Ishikawa (cell line): ENCODE measurements at regions not wholly inside any gene's neighbourhood (a gene's known extent, or its start where the extent isn't known, plus 50 kb on each side); places are given as distances from the start of the nearest gene placed in this dataset.

Experiments
- CEBPB ChIP-seq: IDR thresholded peaks from 2 replicates; pipeline ENCODE4 v1.6.1; 2012
- CREB1 ChIP-seq: IDR thresholded peaks from 2 replicates; pipeline ENCODE4 v1.6.1; 2012; ENCODE audit warnings: low read depth
- EGR1 ChIP-seq: IDR thresholded peaks from 2 replicates; pipeline ENCODE4 v1.6.1; 2012
- EP300 ChIP-seq: IDR thresholded peaks from 2 replicates; pipeline ENCODE4 v1.6.1; 2012; ENCODE audit warnings: borderline replicate concordance
- NFIC ChIP-seq: IDR thresholded peaks from 2 replicates; pipeline ENCODE4 v1.6.1; 2012
- RAD21 ChIP-seq: IDR thresholded peaks from 2 replicates; pipeline ENCODE4 v1.6.1; 2012; ENCODE audit warnings: low read depth
- TAF1 ChIP-seq: IDR thresholded peaks from 2 replicates; pipeline ENCODE4 v1.6.1; 2012; ENCODE audit warnings: low read depth, mild to moderate bottlenecking
- TCF12 ChIP-seq: IDR thresholded peaks from 2 replicates; pipeline ENCODE4 v1.6.1; 2012; ENCODE audit warnings: low read depth
- TEAD4 ChIP-seq: IDR thresholded peaks from 2 replicates; pipeline ENCODE4 v1.6.1; 2012
- YY1 ChIP-seq: IDR thresholded peaks from 2 replicates; pipeline ENCODE4 v1.6.1; 2012; ENCODE audit warnings: low read depth
- TF ChIP-seq, protein P1 (sequence below): IDR thresholded peaks from 2 replicates; pipeline ENCODE4 v1.6.1; 2012
- TF ChIP-seq, protein P2 (sequence below): IDR thresholded peaks from 2 replicates; pipeline ENCODE4 v1.6.1; 2012; ENCODE audit warnings: low read depth, mild to moderate bottlenecking
- TF ChIP-seq, protein P3 (sequence below): IDR thresholded peaks from 2 replicates; pipeline ENCODE4 v1.6.1; 2012

DNA sequence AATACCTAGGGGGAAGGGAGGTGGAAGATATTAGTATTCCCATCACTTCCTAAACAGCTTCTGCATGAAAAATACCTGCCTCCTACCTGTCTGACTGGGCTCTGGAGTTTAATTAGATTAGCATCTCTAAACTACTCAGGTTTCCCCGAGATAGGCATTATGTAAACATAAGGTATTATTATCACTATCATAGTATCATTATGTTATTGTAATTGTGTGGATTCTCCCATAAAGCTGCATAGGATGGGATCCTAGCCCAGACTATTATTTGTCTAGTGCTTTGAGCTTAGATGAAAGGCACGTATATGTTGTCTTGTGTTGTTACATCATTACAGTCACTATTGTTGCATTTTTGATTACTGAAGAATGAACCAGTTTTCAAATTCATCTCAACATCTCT lies 115.2 kb upstream of the SOX21 start:
- TF ChIP-seq RAD21 (no peak), EGR1 (no peak), CREB1 (no peak), TAF1 (no peak), CEBPB (no peak), YY1 (no peak), EP300 (no peak), TCF12 (no peak), TEAD4 (no peak), NFIC (no peak)
- TF ChIP-seq, protein P1, sequence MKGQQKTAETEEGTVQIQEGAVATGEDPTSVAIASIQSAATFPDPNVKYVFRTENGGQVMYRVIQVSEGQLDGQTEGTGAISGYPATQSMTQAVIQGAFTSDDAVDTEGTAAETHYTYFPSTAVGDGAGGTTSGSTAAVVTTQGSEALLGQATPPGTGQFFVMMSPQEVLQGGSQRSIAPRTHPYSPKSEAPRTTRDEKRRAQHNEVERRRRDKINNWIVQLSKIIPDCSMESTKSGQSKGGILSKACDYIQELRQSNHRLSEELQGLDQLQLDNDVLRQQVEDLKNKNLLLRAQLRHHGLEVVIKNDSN: no peak
- TF ChIP-seq, protein P2, sequence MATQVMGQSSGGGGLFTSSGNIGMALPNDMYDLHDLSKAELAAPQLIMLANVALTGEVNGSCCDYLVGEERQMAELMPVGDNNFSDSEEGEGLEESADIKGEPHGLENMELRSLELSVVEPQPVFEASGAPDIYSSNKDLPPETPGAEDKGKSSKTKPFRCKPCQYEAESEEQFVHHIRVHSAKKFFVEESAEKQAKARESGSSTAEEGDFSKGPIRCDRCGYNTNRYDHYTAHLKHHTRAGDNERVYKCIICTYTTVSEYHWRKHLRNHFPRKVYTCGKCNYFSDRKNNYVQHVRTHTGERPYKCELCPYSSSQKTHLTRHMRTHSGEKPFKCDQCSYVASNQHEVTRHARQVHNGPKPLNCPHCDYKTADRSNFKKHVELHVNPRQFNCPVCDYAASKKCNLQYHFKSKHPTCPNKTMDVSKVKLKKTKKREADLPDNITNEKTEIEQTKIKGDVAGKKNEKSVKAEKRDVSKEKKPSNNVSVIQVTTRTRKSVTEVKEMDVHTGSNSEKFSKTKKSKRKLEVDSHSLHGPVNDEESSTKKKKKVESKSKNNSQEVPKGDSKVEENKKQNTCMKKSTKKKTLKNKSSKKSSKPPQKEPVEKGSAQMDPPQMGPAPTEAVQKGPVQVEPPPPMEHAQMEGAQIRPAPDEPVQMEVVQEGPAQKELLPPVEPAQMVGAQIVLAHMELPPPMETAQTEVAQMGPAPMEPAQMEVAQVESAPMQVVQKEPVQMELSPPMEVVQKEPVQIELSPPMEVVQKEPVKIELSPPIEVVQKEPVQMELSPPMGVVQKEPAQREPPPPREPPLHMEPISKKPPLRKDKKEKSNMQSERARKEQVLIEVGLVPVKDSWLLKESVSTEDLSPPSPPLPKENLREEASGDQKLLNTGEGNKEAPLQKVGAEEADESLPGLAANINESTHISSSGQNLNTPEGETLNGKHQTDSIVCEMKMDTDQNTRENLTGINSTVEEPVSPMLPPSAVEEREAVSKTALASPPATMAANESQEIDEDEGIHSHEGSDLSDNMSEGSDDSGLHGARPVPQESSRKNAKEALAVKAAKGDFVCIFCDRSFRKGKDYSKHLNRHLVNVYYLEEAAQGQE: no peak
- TF ChIP-seq, protein P3, sequence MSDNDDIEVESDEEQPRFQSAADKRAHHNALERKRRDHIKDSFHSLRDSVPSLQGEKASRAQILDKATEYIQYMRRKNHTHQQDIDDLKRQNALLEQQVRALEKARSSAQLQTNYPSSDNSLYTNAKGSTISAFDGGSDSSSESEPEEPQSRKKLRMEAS: no peak
